ENCODE measurements at regions not wholly inside any gene's neighbourhood (a gene's known extent, or its start where the extent isn't known, plus 50 kb on each side); places are given as distances from the start of the nearest gene placed in this dataset.

DNA sequence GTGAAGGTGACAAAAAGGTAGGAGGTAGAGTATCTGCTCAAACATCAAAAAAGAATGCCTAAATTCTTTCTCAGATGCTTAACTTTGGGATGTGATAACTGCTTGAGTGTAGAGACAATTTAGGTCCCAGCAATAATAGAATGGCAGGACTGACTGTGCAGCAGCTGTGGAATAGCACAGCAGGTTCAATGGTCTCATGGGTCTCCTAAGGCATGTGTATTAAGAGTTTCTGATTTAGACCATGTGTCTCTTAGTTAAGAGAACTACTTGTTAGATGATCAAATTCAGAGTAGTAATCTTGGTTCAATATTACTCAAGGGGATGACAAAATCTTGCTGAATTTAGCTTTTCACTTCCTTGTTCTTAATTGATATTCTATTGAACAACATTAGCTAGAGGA, 72.0 kb downstream of the ALX1 start:
- DNase-seq, result no peak

DNA sequence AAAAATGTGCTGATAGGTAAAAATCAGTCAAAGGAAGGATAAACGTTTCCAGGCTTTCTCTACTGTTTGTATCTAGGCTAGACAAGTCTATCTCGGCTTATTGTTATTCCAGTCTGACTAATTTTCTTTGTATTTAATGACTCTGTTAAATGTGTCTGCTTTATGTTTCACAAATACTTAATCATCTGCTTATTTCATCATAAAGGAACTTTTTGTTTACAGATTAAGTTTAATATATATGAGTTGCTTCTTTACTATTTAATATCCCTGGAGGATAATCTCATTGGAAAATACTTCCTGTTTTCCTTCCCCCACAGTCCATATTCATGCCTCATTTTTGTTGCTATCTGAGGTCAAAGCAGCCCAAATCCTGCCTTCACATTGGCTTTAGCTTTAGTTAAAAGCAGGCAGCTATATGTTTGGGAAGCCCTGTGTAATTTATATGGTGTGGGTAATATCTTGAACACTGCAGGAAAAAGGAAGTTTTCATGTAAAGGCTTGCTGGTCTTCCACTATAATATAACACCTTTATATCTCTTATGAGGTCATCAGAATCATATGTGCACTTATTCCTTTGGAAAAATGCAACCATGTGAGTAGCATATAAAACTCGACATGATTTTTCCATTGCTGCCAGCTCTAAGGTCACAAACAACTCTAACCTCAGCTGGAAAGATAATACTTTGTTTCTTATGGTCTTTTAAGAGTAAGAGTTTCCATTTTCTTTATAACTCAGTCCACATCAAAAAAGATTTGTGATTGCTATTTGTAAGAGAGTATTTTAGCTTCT, 76.8 kb downstream of the ALX1 start:
- DNase-seq, result no peak

GRCh38 chr12:85357609-85358008, 77.6 kb downstream of the ALX1 start:
- DNase-seq, result no peak

DNA sequence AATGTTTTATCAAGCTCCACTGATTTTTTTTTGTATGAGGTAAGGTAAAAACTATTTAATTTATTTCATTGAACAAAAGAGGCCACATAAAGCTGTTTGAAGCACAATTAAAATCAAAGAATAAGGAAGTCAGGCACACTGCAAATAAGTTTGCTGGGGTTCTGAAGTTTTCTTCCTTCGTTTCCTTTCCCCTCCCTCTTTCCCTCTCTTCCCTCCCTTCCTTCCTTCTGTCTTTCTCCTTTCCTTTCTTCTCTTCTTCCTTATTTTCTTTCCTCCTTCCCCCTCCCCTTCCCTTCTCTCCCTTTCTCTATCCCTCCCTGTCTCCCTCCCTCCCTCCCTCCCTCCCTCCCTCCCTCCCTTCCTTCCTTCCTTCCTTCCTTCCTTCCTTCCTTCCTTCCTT, 78.7 kb downstream of the ALX1 start:
- DNase-seq, result no peak

DNA sequence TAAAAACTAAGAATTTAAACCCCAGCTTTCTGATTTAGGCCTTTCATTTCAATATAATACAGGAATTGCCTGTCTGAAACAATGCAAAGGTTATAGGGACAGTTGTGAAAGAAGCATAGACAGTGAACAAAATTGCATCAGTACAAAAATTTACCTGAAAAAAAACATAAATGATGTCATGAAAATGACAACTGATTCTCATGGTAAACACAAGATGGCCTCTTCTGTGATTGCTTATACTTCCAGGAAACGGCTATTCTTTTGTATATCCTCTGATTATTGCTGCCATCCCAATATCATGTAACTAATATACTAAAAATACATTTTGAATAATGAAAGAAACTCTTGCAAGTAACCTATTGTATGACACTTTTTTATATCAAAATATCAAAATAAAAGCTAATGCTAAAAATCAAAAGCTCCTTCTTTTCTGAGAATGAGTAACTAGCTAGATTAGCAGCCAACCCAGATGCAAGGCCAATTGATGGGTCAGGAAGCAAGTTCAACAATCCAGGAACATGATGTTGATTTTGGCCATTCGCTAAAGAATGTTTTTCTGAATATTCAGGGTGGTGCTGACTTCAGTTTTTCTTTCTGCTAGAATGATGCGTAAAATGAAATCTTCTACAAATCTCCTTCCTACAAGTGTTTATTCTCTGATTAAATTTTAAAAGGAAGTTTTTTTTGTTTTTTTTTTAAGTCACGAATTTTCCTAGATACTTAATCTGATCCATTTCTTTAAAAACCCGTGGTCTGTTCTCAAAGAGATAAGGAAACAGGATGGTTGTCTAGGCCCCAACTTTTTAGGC, 83.6 kb downstream of the ALX1 start:
- no peak for DNase-seq

- no peak for DNase-seq
Measured at GRCh38 chr12:85367936-85368335, 87.9 kb downstream of the ALX1 start.

- DNase-seq, result no peak
Measured at GRCh38 chr12:85369365-85370154, 89.5 kb downstream of the ALX1 start.

GRCh38 chr12:85373045-85373444, 93.0 kb downstream of the ALX1 start:
- no peak for DNase-seq

GRCh38 chr12:85374981-85375380, 95.0 kb downstream of the ALX1 start:
- DNase-seq, result no peak

GRCh38 chr12:85385406-85385805, 105.4 kb downstream of the ALX1 start:
- no peak for DNase-seq

- no peak for DNase-seq
Measured at GRCh38 chr12:85390266-85390665, 110.2 kb downstream of the ALX1 start.

DNA sequence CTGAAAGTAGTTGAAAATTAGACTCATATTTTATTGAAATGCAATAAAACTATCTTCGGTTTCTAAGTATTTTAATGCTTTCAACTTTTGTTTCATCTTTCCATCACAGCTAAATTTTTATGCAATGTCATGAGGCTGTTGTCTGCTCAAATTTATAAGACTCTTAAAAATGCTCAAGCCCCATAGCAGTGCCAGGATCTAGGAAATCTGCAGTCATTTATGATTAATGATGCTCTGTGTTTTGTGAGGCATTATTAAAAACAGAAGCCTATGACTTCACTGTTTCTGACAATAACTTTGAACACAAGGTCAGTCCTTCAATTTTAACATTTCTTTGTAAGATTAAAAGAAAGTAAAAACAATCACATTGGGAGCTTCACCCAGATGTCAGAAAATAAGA, 112.5 kb downstream of the ALX1 start:
- DNase-seq, result no peak

DNA sequence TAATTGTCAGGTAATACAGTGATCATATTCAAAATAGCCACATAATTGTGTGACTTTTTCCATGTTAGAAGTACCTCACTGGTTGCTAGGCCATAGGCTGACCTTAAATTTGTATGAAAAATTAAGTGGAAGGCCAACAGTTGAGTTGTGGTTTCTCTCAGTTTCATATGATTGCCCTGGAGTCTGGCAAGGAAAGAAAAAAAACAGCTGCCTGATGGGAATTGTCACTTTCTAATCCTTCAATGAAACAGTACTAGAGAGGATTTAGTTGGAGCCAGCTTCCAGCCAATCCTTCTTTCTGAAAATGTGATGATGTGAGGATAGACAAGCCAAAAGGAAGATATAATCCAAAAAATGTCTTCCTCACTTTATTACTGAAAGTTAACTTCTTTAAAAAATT, 113.6 kb downstream of the ALX1 start:
- no peak for DNase-seq

DNA sequence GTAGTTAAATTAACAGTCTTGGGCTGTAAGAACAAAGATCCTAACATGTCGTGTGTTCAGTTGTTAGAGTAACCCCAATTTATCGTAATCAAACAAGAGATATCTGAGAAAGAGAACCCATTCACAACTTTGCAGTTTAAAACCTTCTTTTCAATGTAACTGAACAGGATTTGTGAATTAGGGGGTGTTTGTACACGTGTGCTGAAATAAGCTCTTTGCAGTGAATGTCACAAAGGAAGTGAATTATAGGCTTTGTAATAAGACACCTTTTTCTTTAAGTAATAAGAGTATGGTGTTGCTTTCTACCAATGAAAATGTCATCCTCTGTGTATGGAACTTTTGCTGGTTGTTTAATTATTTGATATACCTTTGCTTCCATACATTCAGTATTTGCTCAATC, 114.0 kb downstream of the ALX1 start:
- no peak for DNase-seq

DNA sequence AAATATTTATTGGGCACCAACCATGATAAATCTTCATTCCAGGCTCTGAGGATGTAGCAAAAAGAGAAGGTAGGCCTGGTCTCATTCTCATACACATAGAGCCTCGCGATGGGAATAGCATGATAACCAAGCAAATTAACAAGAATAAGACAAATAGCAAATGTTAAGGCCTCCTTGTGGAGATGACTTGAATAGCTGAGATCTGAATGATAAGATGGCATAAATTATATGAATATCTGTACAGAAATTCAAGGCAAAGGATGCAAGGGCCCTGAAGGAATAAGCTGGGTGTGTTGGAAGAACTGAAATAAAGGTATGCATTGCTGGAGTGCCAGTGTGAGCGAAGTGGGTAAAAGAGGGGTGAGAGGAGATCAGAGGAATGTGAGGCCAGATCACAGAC, 114.8 kb downstream of the ALX1 start:
- no peak for DNase-seq

GRCh38 chr12:85405262-85405661, 125.2 kb downstream of the ALX1 start:
- no peak for DNase-seq

DNA sequence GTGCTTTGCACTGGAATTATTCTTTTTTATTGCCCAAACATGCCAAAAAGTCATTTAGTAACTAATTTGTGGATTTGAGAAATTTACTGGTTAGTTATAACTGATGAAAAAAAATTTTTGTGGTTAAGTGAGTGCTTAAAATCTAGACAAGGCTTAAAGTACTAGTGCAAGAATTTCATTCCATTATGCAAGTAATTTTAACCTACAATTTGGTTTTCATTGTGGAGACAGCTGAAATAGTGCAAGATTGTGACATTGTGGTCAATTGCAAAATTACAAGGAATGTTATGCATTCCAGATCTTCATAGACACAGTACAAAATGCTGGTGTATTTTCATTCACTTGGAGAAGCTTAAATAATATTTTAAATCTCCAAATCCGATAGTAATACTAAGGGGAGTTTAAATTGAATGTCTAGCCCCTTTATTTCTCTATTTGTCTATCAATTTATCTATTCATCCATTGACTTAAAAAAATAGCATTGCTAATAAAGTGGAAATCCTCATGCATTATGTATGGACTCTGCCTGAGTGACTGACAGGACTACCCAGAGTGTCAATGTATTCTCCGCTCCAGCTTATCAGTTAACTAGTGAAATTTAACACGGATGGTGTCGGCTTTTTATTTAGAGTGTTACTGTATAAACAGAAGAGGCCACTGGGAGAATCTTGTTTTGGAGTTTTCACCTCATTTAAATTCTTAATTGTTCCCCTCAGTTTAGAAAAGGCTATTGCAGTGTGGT, 125.9 kb downstream of the ALX1 start:
- no peak for DNase-seq

- no peak for DNase-seq
Measured at GRCh38 chr12:85413266-85413665, 133.2 kb downstream of the ALX1 start.

GRCh38 chr12:85422762-85423161, 142.7 kb downstream of the ALX1 start:
- DNase-seq, result no peak

- DNase-seq, result no peak
Measured at GRCh38 chr12:85423947-85424346, 143.9 kb downstream of the ALX1 start.

DNA sequence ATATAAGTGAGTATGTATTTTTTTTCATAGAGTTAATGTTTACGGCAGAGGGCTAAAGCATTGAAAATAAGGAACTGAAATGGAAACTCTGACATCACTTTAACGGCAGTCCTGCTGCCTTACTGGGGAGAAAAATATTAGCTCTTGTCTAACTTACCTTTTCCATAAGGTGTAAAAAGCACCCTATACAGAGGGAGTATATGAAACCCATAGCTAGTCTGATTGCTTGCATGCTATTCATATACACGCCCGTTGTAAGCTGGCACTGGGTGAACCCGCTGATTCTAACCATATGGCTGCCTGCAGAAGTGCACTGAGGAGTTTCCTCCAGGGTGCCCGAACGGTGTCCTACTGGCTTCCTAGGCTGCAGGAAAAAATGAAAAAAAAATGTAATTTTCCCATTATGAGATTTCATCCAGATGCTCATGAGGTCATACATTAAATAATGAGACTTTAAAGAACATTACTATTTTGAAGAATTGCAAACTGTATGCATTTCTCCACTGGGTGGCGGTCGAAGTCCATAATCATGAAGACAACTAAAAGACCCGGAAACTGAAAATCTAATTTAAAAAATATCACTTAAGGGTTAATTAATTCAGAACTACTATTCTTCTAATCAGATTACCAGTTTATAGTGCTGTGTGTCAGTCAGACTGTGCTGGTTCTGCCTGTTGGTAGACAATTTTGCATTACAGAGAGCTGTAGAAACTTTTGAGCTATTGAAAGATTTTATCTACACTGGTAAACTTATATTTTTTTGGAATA, 144.7 kb downstream of the ALX1 start:
- DNase-seq, result no peak

DNA sequence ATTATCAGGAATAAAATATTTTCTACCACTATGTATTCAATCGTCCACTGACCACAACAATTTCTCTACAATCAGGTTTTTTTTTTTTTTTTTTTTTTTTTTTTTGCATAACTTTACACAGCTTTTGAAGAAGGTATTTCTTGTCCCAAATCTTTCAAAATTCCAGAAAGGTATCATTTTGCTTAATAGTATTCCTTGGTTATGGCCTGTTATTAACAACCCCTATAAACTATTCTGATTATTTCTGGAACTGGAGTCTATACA, 145.3 kb downstream of the ALX1 start:
- DNase-seq, result no peak

Measured in activated CD8-positive, alpha-beta memory T cell treated with anti-CD3 and anti-CD28 coated beads, Interleukin-2, amount 50 U/mL, for 4 hours (primary cell).